GM23338 (cell line): ENCODE measurements at regions not wholly inside any gene's neighbourhood (a gene's known extent, or its start where the extent isn't known, plus 50 kb on each side); places are given as distances from the start of the nearest gene placed in this dataset.

Experiments used
- ATAC-seq: fragments of 200-7000 bp; cut with Tn5 transposase; 3 replicates; pipeline ENCODE4 v1.9.1; 2020
- DNase-seq: peaks from one replicate; pipeline ENCODE4 v3.0.0-alpha.2; 2015; ENCODE audit warnings: low spot score
- H2AFZ ChIP-seq: fragments of 200-600 bp; sonication (generic); 2 replicates; pipeline ENCODE4 v1.8.0; 2016; ENCODE audit warnings: antibody characterized with exemption, mild to moderate bottlenecking, moderate library complexity
- H3F3A ChIP-seq: fragments of 200-600 bp; sonication (generic); replicated peaks from 2 replicates; pipeline ENCODE4 v1.8.0; 2017; ENCODE audit warnings: antibody characterized with exemption, mixed run types, low read depth
- H3K27ac ChIP-seq: fragments of 200-600 bp; sonication (generic); 2 replicates; pipeline ENCODE4 v1.6.1; 2016; ENCODE audit warnings: low read depth
- H3K27me3 ChIP-seq: fragments of 200-600 bp; sonication (generic); 2 replicates; pipeline ENCODE4 v1.8.0; 2016; ENCODE audit warnings: mild to moderate bottlenecking, mixed run types, moderate library complexity; ENCODE audit not compliant: insufficient read depth
- H3K36me3 ChIP-seq: fragments of 200-600 bp; sonication (generic); 2 replicates; pipeline ENCODE4 v1.8.0; 2016; ENCODE audit warnings: mild to moderate bottlenecking; ENCODE audit not compliant: insufficient read depth
- H3K4me1 ChIP-seq: fragments of 200-600 bp; sonication (generic); 2 replicates; pipeline ENCODE4 v1.8.0; 2016; ENCODE audit warnings: mild to moderate bottlenecking, moderate library complexity; ENCODE audit not compliant: insufficient read depth
- H3K4me2 ChIP-seq: fragments of 200-600 bp; sonication (generic); 2 replicates; pipeline ENCODE4 v1.7.1; 2017; ENCODE audit warnings: mixed run types
- H3K4me3 ChIP-seq: fragments of 200-600 bp; sonication (generic); 2 replicates; pipeline ENCODE4 v1.6.1; 2016; ENCODE audit warnings: mixed run types
- H3K79me2 ChIP-seq: fragments of 200-600 bp; sonication (generic); replicated peaks from 2 replicates; pipeline ENCODE4 v1.8.0; 2017; ENCODE audit warnings: mild to moderate bottlenecking; ENCODE audit not compliant: insufficient read depth
- H3K9me2 ChIP-seq: fragments of 200-600 bp; sonication (generic); 2 replicates; pipeline ENCODE4 v1.8.0; 2017; ENCODE audit not compliant: insufficient read depth
- H4K20me1 ChIP-seq: fragments of 200-600 bp; sonication (generic); replicated peaks from 2 replicates; pipeline ENCODE4 v1.8.0; 2017; ENCODE audit warnings: mild to moderate bottlenecking; ENCODE audit not compliant: insufficient read depth
- H3K27ac Mint-ChIP-seq: 2 replicates; pipeline ENCODE4 v1.8.0; 2020; ENCODE audit warnings: inconsistent platforms, mild to moderate bottlenecking, moderate library complexity, mixed read lengths
- H3K27me3 Mint-ChIP-seq: 3 replicates; pipeline ENCODE4 v1.8.0; 2022; ENCODE audit warnings: low read depth, mild to moderate bottlenecking, moderate library complexity, mixed read lengths, inconsistent platforms; ENCODE audit not compliant: insufficient read depth, poor library complexity
- H3K36me3 Mint-ChIP-seq: 3 replicates; pipeline ENCODE4 v1.8.0; 2021; ENCODE audit warnings: low read depth, mild to moderate bottlenecking, inconsistent platforms, moderate library complexity, mixed read lengths
- H3K4me1 Mint-ChIP-seq: 3 replicates; pipeline ENCODE4 v1.8.0; 2020; ENCODE audit warnings: mild to moderate bottlenecking, inconsistent platforms, mixed read lengths
- H3K4me3 Mint-ChIP-seq: 3 replicates; pipeline ENCODE4 v1.8.0; 2021; ENCODE audit warnings: moderate library complexity, mild to moderate bottlenecking, inconsistent platforms, mixed read lengths
- H3K9me3 Mint-ChIP-seq: 3 replicates; pipeline ENCODE4 v1.8.0; 2020; ENCODE audit warnings: moderate library complexity, mild to moderate bottlenecking, inconsistent platforms, mixed read lengths
- CREB1 ChIP-seq: fragments of 250-450 bp; sonication (Bioruptor Pico); IDR thresholded peaks from 2 replicates; pipeline ENCODE4 v1.5.0; 2020; ENCODE audit warnings: low read depth, mild to moderate bottlenecking, moderate library complexity
- EZH2 ChIP-seq: fragments of 200-600 bp; sonication (generic); IDR thresholded peaks from one replicate; pipeline ENCODE4 v1.8.0; 2017; ENCODE audit warnings: antibody characterized with exemption, mild to moderate bottlenecking, low read depth; ENCODE audit not compliant: unreplicated experiment
- EZH2phosphoT487 ChIP-seq: fragments of 200-600 bp; sonication (generic); IDR thresholded peaks from one replicate; pipeline ENCODE4 v1.8.1; 2018; ENCODE audit warnings: antibody characterized with exemption; ENCODE audit not compliant: unreplicated experiment
- JUNB ChIP-seq: IDR thresholded peaks from one replicate; pipeline ENCODE4 v1.6.1; 2016; ENCODE audit warnings: antibody characterized with exemption; ENCODE audit not compliant: unreplicated experiment
- POLR2AphosphoS5 ChIP-seq: IDR thresholded peaks from 2 replicates; pipeline ENCODE4 v1.6.1; 2016; ENCODE audit warnings: antibody characterized with exemption, low read depth
- REST ChIP-seq: IDR thresholded peaks from one replicate; pipeline ENCODE4 v1.6.1; 2018; ENCODE audit warnings: antibody characterized with exemption; ENCODE audit not compliant: unreplicated experiment
- STAT1 ChIP-seq: IDR thresholded peaks from one replicate; pipeline ENCODE4 v1.6.1; 2016; ENCODE audit warnings: antibody characterized with exemption; ENCODE audit not compliant: unreplicated experiment
- ZNF114 ChIP-seq: fragments of 250-450 bp; sonication (Bioruptor Pico); IDR thresholded peaks from 2 replicates; pipeline ENCODE4 v1.5.0; 2020; ENCODE audit warnings: mild to moderate bottlenecking, moderate library complexity
- ZNF331 ChIP-seq: fragments of 250-450 bp; sonication (Bioruptor Pico); IDR thresholded peaks from 2 replicates; pipeline ENCODE4 v1.5.0; 2020; ENCODE audit warnings: low read depth, mild to moderate bottlenecking, moderate library complexity
- TF ChIP-seq, protein P1 (sequence below), 2 experiments: fragments of 200-600 bp in 1 of 2; sonication (generic) in 1 of 2; conservative IDR thresholded peaks; 2 replicates each; pipeline versions ENCODE4 v1.5.1 to v1.6.1; 2016 to 2017; ENCODE audit warnings: antibody characterized with exemption in 2 of 2, low read depth in 2 of 2, mild to moderate bottlenecking in 2 of 2, moderate library complexity in 1 of 2
- TF ChIP-seq, protein P2 (sequence below): IDR thresholded peaks from 2 replicates; pipeline ENCODE4 v1.6.1; 2016; ENCODE audit warnings: antibody characterized with exemption
- TF ChIP-seq, protein P3 (sequence below): fragments of 250-450 bp; sonication (Bioruptor Pico); IDR thresholded peaks from 2 replicates; pipeline ENCODE4 v1.5.0; 2020; ENCODE audit warnings: mild to moderate bottlenecking, moderate library complexity

- ATAC-seq (no peak), DNase-seq (no peak)
- no peaks in the 10 kb centered on the region; the same call in 1 of the 2 replicates for H3K36me3 ChIP-seq
- no peak overlapping the region for H2AFZ ChIP-seq
- no peak overlapping the region for H3K4me2 ChIP-seq
- H3K27me3 Mint-ChIP-seq, result no peaks in the 10 kb centered on the region
- no peaks in the 10 kb centered on the region for H3F3A ChIP-seq
- no peak overlapping the region for H3K27ac ChIP-seq
- no peak overlapping the region for H3K27ac Mint-ChIP-seq
- no peaks in the 10 kb centered on the region; the same call in 2 of the 3 replicates for H3K36me3 Mint-ChIP-seq
- H3K27me3 ChIP-seq, result no peaks in the 10 kb centered on the region
- no peaks in the 10 kb centered on the region for H3K4me1 Mint-ChIP-seq
- H3K4me1 ChIP-seq, result no peaks in the 10 kb centered on the region
- H3K9me2 ChIP-seq, result no peaks in the 10 kb centered on the region
- H3K9me3 Mint-ChIP-seq, result peaks cover 17% of the 10 kb centered on the region
- H4K20me1 ChIP-seq, result no peaks in the 10 kb centered on the region
- H3K4me3 ChIP-seq, result no peak overlapping the region
- H3K79me2 ChIP-seq, result no peaks in the 10 kb centered on the region
- TF ChIP-seq REST (no peak), POLR2AphosphoS5 (no peak), EZH2phosphoT487 (no peak), EZH2 (no peak), STAT1 (no peak), ZNF114 (CRISPR knock-in tag) (no peak), CREB1 (CRISPR knock-in tag) (no peak), ZNF331 (CRISPR knock-in tag) (no peak), JUNB (no peak)
- TF ChIP-seq, protein P1, sequence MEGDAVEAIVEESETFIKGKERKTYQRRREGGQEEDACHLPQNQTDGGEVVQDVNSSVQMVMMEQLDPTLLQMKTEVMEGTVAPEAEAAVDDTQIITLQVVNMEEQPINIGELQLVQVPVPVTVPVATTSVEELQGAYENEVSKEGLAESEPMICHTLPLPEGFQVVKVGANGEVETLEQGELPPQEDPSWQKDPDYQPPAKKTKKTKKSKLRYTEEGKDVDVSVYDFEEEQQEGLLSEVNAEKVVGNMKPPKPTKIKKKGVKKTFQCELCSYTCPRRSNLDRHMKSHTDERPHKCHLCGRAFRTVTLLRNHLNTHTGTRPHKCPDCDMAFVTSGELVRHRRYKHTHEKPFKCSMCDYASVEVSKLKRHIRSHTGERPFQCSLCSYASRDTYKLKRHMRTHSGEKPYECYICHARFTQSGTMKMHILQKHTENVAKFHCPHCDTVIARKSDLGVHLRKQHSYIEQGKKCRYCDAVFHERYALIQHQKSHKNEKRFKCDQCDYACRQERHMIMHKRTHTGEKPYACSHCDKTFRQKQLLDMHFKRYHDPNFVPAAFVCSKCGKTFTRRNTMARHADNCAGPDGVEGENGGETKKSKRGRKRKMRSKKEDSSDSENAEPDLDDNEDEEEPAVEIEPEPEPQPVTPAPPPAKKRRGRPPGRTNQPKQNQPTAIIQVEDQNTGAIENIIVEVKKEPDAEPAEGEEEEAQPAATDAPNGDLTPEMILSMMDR (conservative IDR thresholded peaks at IDR 0.05; ENCODE audit: low read depth in 2 of 2), result no peak
- TF ChIP-seq, protein P2, sequence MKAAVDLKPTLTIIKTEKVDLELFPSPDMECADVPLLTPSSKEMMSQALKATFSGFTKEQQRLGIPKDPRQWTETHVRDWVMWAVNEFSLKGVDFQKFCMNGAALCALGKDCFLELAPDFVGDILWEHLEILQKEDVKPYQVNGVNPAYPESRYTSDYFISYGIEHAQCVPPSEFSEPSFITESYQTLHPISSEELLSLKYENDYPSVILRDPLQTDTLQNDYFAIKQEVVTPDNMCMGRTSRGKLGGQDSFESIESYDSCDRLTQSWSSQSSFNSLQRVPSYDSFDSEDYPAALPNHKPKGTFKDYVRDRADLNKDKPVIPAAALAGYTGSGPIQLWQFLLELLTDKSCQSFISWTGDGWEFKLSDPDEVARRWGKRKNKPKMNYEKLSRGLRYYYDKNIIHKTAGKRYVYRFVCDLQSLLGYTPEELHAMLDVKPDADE, result no peak
- TF ChIP-seq, protein P3, sequence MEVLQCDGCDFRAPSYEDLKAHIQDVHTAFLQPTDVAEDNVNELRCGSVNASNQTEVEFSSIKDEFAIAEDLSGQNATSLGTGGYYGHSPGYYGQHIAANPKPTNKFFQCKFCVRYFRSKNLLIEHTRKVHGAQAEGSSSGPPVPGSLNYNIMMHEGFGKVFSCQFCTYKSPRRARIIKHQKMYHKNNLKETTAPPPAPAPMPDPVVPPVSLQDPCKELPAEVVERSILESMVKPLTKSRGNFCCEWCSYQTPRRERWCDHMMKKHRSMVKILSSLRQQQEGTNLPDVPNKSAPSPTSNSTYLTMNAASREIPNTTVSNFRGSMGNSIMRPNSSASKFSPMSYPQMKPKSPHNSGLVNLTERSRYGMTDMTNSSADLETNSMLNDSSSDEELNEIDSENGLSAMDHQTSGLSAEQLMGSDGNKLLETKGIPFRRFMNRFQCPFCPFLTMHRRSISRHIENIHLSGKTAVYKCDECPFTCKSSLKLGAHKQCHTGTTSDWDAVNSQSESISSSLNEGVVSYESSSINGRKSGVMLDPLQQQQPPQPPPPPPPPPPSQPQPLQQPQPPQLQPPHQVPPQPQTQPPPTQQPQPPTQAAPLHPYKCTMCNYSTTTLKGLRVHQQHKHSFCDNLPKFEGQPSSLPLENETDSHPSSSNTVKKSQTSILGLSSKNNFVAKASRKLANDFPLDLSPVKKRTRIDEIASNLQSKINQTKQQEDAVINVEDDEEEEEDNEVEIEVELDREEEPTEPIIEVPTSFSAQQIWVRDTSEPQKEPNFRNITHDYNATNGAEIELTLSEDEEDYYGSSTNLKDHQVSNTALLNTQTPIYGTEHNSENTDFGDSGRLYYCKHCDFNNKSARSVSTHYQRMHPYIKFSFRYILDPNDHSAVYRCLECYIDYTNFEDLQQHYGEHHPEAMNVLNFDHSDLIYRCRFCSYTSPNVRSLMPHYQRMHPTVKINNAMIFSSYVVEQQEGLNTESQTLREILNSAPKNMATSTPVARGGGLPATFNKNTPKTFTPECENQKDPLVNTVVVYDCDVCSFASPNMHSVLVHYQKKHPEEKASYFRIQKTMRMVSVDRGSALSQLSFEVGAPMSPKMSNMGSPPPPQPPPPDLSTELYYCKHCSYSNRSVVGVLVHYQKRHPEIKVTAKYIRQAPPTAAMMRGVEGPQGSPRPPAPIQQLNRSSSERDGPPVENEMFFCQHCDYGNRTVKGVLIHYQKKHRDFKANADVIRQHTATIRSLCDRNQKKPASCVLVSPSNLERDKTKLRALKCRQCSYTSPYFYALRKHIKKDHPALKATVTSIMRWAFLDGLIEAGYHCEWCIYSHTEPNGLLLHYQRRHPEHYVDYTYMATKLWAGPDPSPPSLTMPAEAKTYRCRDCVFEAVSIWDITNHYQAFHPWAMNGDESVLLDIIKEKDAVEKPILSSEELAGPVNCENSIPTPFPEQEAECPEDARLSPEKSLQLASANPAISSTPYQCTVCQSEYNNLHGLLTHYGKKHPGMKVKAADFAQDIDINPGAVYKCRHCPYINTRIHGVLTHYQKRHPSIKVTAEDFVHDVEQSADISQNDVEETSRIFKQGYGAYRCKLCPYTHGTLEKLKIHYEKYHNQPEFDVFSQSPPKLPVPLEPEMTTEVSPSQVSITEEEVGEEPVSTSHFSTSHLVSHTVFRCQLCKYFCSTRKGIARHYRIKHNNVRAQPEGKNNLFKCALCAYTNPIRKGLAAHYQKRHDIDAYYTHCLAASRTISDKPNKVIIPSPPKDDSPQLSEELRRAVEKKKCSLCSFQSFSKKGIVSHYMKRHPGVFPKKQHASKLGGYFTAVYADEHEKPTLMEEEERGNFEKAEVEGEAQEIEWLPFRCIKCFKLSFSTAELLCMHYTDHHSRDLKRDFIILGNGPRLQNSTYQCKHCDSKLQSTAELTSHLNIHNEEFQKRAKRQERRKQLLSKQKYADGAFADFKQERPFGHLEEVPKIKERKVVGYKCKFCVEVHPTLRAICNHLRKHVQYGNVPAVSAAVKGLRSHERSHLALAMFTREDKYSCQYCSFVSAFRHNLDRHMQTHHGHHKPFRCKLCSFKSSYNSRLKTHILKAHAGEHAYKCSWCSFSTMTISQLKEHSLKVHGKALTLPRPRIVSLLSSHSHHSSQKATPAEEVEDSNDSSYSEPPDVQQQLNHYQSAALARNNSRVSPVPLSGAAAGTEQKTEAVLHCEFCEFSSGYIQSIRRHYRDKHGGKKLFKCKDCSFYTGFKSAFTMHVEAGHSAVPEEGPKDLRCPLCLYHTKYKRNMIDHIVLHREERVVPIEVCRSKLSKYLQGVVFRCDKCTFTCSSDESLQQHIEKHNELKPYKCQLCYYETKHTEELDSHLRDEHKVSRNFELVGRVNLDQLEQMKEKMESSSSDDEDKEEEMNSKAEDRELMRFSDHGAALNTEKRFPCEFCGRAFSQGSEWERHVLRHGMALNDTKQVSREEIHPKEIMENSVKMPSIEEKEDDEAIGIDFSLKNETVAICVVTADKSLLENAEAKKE (CRISPR knock-in tag), result no peak
- no peak overlapping the region for H3K4me3 Mint-ChIP-seq
Observed at GRCh38 chr5:86011937-86012336, 605.8 kb upstream of the COX7C start.
